GM18519 (cell line): ENCODE measurements at regions not wholly inside any gene's neighbourhood (a gene's known extent, or its start where the extent isn't known, plus 50 kb on each side); places are given as distances from the start of the nearest gene placed in this dataset.

Experiments
- ATAC-seq: cut with Tn5 transposase; IDR thresholded peaks from one replicate; pipeline ENCODE4 v1.9.1; 2021; ENCODE audit warnings: mild to moderate bottlenecking, moderate library complexity; ENCODE audit not compliant: unreplicated experiment, low FRiP score

GRCh38 chr17:33623841-33624240 lies 330.7 kb upstream of the ASIC2 start:
- ATAC-seq: no peak

- no peak for ATAC-seq
These were observed 335.6 kb upstream of the ASIC2 start for GRCh38 chr17:33628500-33629346.

GRCh38 chr17:33633446-33633845 lies 340.4 kb upstream of the ASIC2 start:
- no peak for ATAC-seq

GRCh38 chr17:33637534-33637933 lies 344.4 kb upstream of the ASIC2 start:
- ATAC-seq: no peak

GRCh38 chr17:33639103-33639880 lies 346.2 kb upstream of the ASIC2 start:
- ATAC-seq: no peak

- ATAC-seq: no peak
These were observed 347.5 kb upstream of the ASIC2 start for GRCh38 chr17:33640629-33641028.

GRCh38 chr17:33642002-33642401 lies 348.9 kb upstream of the ASIC2 start:
- no peak for ATAC-seq

- no peak for ATAC-seq
These were observed 354.9 kb upstream of the ASIC2 start for GRCh38 chr17:33647956-33648355.

GRCh38 chr17:33650304-33650703 lies 357.2 kb upstream of the ASIC2 start:
- ATAC-seq: no peak

- ATAC-seq: no peak
These were observed 358.6 kb upstream of the ASIC2 start for GRCh38 chr17:33651686-33652085.

GRCh38 chr17:33652731-33653398 lies 359.8 kb upstream of the ASIC2 start:
- ATAC-seq: no peak

- ATAC-seq: no peak
These were observed 360.3 kb upstream of the ASIC2 start for GRCh38 chr17:33653399-33653788.

- ATAC-seq: no peak
These were observed 364.1 kb upstream of the ASIC2 start for GRCh38 chr17:33657181-33657580.

- no peak for ATAC-seq
These were observed 368.9 kb upstream of the ASIC2 start for GRCh38 chr17:33661975-33662374.

GRCh38 chr17:33664116-33664840 lies 371.2 kb upstream of the ASIC2 start:
- ATAC-seq: no peak

GRCh38 chr17:33667052-33667509 lies 374.0 kb upstream of the ASIC2 start:
- no peak for ATAC-seq

GRCh38 chr17:33667671-33668070 lies 374.6 kb upstream of the ASIC2 start:
- ATAC-seq: no peak

GRCh38 chr17:33668516-33668915 lies 375.4 kb upstream of the ASIC2 start:
- no peak for ATAC-seq

GRCh38 chr17:33671491-33671890 lies 378.4 kb upstream of the ASIC2 start:
- no peak for ATAC-seq

GRCh38 chr17:33674685-33675084 lies 381.6 kb upstream of the ASIC2 start:
- ATAC-seq: no peak
